ENCODE measurements at regions not wholly inside any gene's neighbourhood (a gene's known extent, or its start where the extent isn't known, plus 50 kb on each side); places are given as distances from the start of the nearest gene placed in this dataset.

- TF ChIP-seq POLR2A (IDR thresholded peaks at IDR 0.05; ENCODE audit: extremely low read depth, insufficient read length) (no peak), CTCF (IDR thresholded peaks at IDR 0.05; ENCODE audit: low read depth, low read length) (no peak), MAX (IDR thresholded peaks at IDR 0.05; ENCODE audit: low read depth, low read length) (no peak), MYC (IDR thresholded peaks at IDR 0.05; ENCODE audit: low read depth, low read length) (no peak)
These were observed 281.6 kb upstream of the TRPC7 start for GRCh38 chr5:136646915-136647314.

All from NB4 (cell line).